A673 (cell line): ENCODE measurements at regions not wholly inside any gene's neighbourhood (a gene's known extent, or its start where the extent isn't known, plus 50 kb on each side); places are given as distances from the start of the nearest gene placed in this dataset.

ENCODE experiments used
- EZH2 ChIP-seq: fragments of 200-600 bp; sonication (generic); IDR thresholded peaks from 2 replicates; pipeline ENCODE4 v1.6.1; 2017; ENCODE audit warnings: borderline replicate concordance, low read depth, mild to moderate bottlenecking, mixed read lengths, antibody characterized with exemption, low read length; ENCODE audit not compliant: poor library complexity, severe bottlenecking
- TF ChIP-seq, protein P1 (sequence below): fragments of 300-800, 200-600 bp; sonication (generic); conservative IDR thresholded peaks from 2 replicates; pipeline ENCODE4 v1.5.1; 2017; ENCODE audit warnings: low read depth, mild to moderate bottlenecking, antibody characterized with exemption, low read length, moderate library complexity, mixed read lengths

DNA sequence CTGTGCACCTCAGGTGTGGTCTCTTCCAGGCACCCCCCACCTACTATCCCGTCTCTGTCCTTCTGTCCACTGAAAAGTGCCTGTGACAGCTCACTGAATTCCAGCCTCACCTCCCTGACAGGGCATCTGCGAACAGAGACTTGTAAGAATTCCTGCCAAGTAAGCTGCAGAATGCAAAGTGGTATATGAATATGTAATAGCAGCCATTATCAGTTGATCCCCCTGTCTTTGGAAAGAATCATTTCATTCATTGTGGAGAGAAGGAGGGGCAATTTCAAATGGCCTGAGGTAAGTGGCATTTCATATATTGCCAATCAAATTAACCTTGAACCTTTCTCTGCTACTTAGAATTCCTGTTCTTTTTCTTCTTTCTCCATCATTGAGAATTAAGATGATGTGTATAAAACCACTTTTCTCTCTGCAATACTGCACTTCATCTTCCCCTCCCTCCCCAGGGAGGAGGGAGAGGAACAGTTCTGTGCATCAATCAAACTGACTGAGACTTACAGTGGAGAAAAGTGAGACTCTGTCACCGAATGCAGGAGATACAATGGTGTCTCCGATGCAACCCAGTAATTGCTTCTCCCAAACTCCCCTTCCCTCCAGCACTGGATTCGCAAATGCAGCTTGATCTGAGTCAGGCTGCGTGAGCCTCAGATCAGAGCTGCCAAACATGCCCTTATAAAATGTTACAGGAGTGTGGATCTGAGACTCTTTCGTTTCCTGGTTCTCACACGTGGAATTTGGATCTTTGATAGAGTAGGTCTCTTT, 91.7 kb downstream of the SLC10A2 start:
- TF ChIP-seq, protein P1, sequence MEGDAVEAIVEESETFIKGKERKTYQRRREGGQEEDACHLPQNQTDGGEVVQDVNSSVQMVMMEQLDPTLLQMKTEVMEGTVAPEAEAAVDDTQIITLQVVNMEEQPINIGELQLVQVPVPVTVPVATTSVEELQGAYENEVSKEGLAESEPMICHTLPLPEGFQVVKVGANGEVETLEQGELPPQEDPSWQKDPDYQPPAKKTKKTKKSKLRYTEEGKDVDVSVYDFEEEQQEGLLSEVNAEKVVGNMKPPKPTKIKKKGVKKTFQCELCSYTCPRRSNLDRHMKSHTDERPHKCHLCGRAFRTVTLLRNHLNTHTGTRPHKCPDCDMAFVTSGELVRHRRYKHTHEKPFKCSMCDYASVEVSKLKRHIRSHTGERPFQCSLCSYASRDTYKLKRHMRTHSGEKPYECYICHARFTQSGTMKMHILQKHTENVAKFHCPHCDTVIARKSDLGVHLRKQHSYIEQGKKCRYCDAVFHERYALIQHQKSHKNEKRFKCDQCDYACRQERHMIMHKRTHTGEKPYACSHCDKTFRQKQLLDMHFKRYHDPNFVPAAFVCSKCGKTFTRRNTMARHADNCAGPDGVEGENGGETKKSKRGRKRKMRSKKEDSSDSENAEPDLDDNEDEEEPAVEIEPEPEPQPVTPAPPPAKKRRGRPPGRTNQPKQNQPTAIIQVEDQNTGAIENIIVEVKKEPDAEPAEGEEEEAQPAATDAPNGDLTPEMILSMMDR = no peak
- TF ChIP-seq EZH2 = no peak
